HG03095 (cell line): ENCODE measurements at regions not wholly inside any gene's neighbourhood (a gene's known extent, or its start where the extent isn't known, plus 50 kb on each side); places are given as distances from the start of the nearest gene placed in this dataset.

ENCODE experiments used
- ATAC-seq: cut with Tn5 transposase; IDR thresholded peaks from one replicate; pipeline ENCODE4 v1.9.1; 2021; ENCODE audit warnings: moderate library complexity; ENCODE audit not compliant: unreplicated experiment

GRCh38 chr2:226017537-226017936, 618.0 kb downstream of the NYAP2 start:
- no peak for ATAC-seq

GRCh38 chr2:226017107-226017506, 617.6 kb downstream of the NYAP2 start:
- ATAC-seq, result no peak

GRCh38 chr2:226011716-226012450, 612.4 kb downstream of the NYAP2 start:
- no peak for ATAC-seq

GRCh38 chr2:226002438-226002837, 602.9 kb downstream of the NYAP2 start:
- no peak for ATAC-seq

GRCh38 chr2:226001716-226002115, 602.2 kb downstream of the NYAP2 start:
- no peak for ATAC-seq

- ATAC-seq, result no peak
Observed at GRCh38 chr2:225999692-226000091, 600.2 kb downstream of the NYAP2 start.

GRCh38 chr2:225998653-225999052, 599.1 kb downstream of the NYAP2 start:
- ATAC-seq, result no peak

- no peak for ATAC-seq
Observed at GRCh38 chr2:225998116-225998515, 598.6 kb downstream of the NYAP2 start.

GRCh38 chr2:225996462-225996828, 596.9 kb downstream of the NYAP2 start:
- no peak for ATAC-seq

GRCh38 chr2:225995796-225996461, 596.4 kb downstream of the NYAP2 start:
- no peak for ATAC-seq

GRCh38 chr2:225994748-225995405, 595.4 kb downstream of the NYAP2 start:
- ATAC-seq, result no peak

- ATAC-seq, result no peak
Observed at GRCh38 chr2:225993430-225993829, 593.9 kb downstream of the NYAP2 start.

GRCh38 chr2:225989809-225990208, 590.3 kb downstream of the NYAP2 start:
- ATAC-seq, result no peak

GRCh38 chr2:225980372-225980771, 580.9 kb downstream of the NYAP2 start:
- ATAC-seq, result no peak

- ATAC-seq, result no peak
Observed at GRCh38 chr2:225971433-225971832, 571.9 kb downstream of the NYAP2 start.

GRCh38 chr2:225948903-225949302, 549.4 kb downstream of the NYAP2 start:
- ATAC-seq, result no peak

- no peak for ATAC-seq
Observed at GRCh38 chr2:225938991-225939390, 539.5 kb downstream of the NYAP2 start.

- no peak for ATAC-seq
Observed at GRCh38 chr2:225937625-225938187, 538.2 kb downstream of the NYAP2 start.

GRCh38 chr2:225932811-225933413, 533.4 kb downstream of the NYAP2 start:
- ATAC-seq, result no peak

GRCh38 chr2:225930687-225931086, 531.2 kb downstream of the NYAP2 start:
- ATAC-seq, result no peak

- ATAC-seq, result no peak
Observed at GRCh38 chr2:225920621-225921220, 521.2 kb downstream of the NYAP2 start.
